ENCODE measurements at regions not wholly inside any gene's neighbourhood (a gene's known extent, or its start where the extent isn't known, plus 50 kb on each side); places are given as distances from the start of the nearest gene placed in this dataset.

GRCh38 chr4:14888790-14889572 is 113.3 kb upstream of the CPEB2 start:
- no peak for TF ChIP-seq CTCF (IDR thresholded peaks at IDR 0.05; ENCODE audit: partially characterized antibody, unreplicated experiment)
- Mint-ChIP-seq H3K4me3 (ENCODE audit: unreplicated experiment) (no peak overlapping the region), H3K27ac (ENCODE audit: unreplicated experiment) (no peak overlapping the region), H3K9me3 (ENCODE audit: unreplicated experiment) (peaks cover 2% of the 10 kb centered on the region), H3K4me1 (ENCODE audit: low read depth, unreplicated experiment) (no peaks in the 10 kb centered on the region), H3K27me3 (ENCODE audit: unreplicated experiment) (no peaks in the 10 kb centered on the region), H3K36me3 (ENCODE audit: unreplicated experiment) (no peaks in the 10 kb centered on the region)
- DNase-seq: no peak

GRCh38 chr4:14892563-14892962 is 109.7 kb upstream of the CPEB2 start:
- no peak overlapping the region for H3K27ac Mint-ChIP-seq (ENCODE audit: unreplicated experiment)
- DNase-seq: no peak
- H3K9me3 Mint-ChIP-seq (ENCODE audit: unreplicated experiment): peaks cover 2% of the 10 kb centered on the region
- H3K4me3 Mint-ChIP-seq (ENCODE audit: unreplicated experiment): no peak overlapping the region
- H3K36me3 Mint-ChIP-seq (ENCODE audit: unreplicated experiment): no peaks in the 10 kb centered on the region
- no peaks in the 10 kb centered on the region for H3K27me3 Mint-ChIP-seq (ENCODE audit: unreplicated experiment)
- no peak for TF ChIP-seq CTCF (IDR thresholded peaks at IDR 0.05; ENCODE audit: partially characterized antibody, unreplicated experiment)
- no peaks in the 10 kb centered on the region for H3K4me1 Mint-ChIP-seq (ENCODE audit: low read depth, unreplicated experiment)

GRCh38 chr4:14893713-14894112 is 108.6 kb upstream of the CPEB2 start:
- no peaks in the 10 kb centered on the region for H3K27me3 Mint-ChIP-seq (ENCODE audit: unreplicated experiment)
- H3K27ac Mint-ChIP-seq (ENCODE audit: unreplicated experiment): no peak overlapping the region
- no peak for DNase-seq
- peaks cover 2% of the 10 kb centered on the region for H3K9me3 Mint-ChIP-seq (ENCODE audit: unreplicated experiment)
- no peaks in the 10 kb centered on the region for H3K36me3 Mint-ChIP-seq (ENCODE audit: unreplicated experiment)
- H3K4me3 Mint-ChIP-seq (ENCODE audit: unreplicated experiment): no peak overlapping the region
- H3K4me1 Mint-ChIP-seq (ENCODE audit: low read depth, unreplicated experiment): peaks cover 3% of the 10 kb centered on the region
- TF ChIP-seq CTCF (IDR thresholded peaks at IDR 0.05; ENCODE audit: partially characterized antibody, unreplicated experiment): no peak

DNA sequence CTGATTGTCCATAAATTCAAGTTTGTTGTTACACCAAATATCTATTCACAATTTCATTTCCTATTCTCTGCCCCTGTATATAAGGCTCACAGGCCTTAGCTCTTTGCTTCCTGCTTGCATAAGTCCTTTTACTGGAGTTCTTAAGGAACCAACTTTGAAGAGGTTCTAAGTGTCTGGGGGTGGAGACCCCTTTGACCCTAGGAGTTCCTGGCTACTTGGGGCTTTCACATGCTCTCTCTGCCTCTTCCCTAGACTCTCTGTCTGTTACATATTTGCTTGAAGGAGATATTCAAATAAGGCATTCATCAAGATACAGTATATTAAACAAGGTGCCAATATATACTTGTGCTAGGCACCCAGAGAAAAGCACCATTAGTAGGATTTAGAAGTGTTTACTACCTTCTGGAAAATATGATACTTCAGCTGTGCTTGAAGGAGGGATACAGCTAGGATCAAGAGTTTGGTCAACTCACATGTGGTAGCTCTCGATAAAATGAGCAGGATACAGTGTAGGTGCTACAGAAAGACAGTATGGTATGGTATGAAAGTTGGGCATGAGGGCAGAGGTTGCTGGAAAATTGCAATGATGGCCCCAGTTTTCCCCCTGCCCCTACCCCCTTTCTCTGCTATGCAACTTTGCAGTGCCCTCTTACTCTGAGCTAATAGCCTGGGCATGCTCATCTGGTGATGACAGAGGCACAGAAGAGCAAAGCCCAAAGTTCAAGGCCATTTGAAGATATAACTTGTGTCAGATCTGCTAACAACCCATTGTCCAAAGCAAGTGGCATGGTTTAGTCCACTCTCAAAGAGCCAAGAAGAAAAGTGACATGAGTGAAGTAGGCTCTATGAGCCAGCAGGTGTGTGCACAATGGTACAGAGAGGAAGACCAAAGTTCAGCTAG is 107.6 kb upstream of the CPEB2 start:
- peaks cover 2% of the 10 kb centered on the region for H3K9me3 Mint-ChIP-seq (ENCODE audit: unreplicated experiment)
- DNase-seq: no peak
- H3K4me1 Mint-ChIP-seq (ENCODE audit: low read depth, unreplicated experiment): peaks cover 3% of the 10 kb centered on the region
- no peak for TF ChIP-seq CTCF (IDR thresholded peaks at IDR 0.05; ENCODE audit: partially characterized antibody, unreplicated experiment)
- no peaks in the 10 kb centered on the region for H3K27me3 Mint-ChIP-seq (ENCODE audit: unreplicated experiment)
- H3K27ac Mint-ChIP-seq (ENCODE audit: unreplicated experiment): no peak overlapping the region
- H3K4me3 Mint-ChIP-seq (ENCODE audit: unreplicated experiment): no peak overlapping the region
- H3K36me3 Mint-ChIP-seq (ENCODE audit: unreplicated experiment): no peaks in the 10 kb centered on the region

Measured in glutamatergic neuron (in vitro differentiated cells).